ENCODE measurements at regions not wholly inside any gene's neighbourhood (a gene's known extent, or its start where the extent isn't known, plus 50 kb on each side); places are given as distances from the start of the nearest gene placed in this dataset.

- TF ChIP-seq, protein P1, sequence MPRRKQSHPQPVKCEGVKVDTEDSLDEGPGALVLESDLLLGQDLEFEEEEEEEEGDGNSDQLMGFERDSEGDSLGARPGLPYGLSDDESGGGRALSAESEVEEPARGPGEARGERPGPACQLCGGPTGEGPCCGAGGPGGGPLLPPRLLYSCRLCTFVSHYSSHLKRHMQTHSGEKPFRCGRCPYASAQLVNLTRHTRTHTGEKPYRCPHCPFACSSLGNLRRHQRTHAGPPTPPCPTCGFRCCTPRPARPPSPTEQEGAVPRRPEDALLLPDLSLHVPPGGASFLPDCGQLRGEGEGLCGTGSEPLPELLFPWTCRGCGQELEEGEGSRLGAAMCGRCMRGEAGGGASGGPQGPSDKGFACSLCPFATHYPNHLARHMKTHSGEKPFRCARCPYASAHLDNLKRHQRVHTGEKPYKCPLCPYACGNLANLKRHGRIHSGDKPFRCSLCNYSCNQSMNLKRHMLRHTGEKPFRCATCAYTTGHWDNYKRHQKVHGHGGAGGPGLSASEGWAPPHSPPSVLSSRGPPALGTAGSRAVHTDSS (tag by site-specific recombination; IDR thresholded peaks at IDR 0.05), result no peak
- TF ChIP-seq, protein P2, sequence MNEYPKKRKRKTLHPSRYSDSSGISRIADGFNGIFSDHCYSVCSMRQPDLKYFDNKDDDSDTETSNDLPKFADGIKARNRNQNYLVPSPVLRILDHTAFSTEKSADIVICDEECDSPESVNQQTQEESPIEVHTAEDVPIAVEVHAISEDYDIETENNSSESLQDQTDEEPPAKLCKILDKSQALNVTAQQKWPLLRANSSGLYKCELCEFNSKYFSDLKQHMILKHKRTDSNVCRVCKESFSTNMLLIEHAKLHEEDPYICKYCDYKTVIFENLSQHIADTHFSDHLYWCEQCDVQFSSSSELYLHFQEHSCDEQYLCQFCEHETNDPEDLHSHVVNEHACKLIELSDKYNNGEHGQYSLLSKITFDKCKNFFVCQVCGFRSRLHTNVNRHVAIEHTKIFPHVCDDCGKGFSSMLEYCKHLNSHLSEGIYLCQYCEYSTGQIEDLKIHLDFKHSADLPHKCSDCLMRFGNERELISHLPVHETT (tag by site-specific recombination; IDR thresholded peaks at IDR 0.05), result 0 out of 2 replicates have a peak, but pooled peaks have one; percentile 29
- TF ChIP-seq ZNF169 (tag by site-specific recombination; IDR thresholded peaks at IDR 0.05) (no peak), ZNF404 (tag by site-specific recombination; IDR thresholded peaks at IDR 0.05) (no peak), ZNF174 (tag by site-specific recombination; IDR thresholded peaks at IDR 0.05) (no peak), ZSCAN5A (tag by site-specific recombination; IDR thresholded peaks at IDR 0.05) (no peak), ZBTB7A (tag by site-specific recombination; IDR thresholded peaks at IDR 0.05; ENCODE audit: low read depth) (no peak), IKZF3 (tag by site-specific recombination; IDR thresholded peaks at IDR 0.05) (no peak), ZNF610 (tag by site-specific recombination; IDR thresholded peaks at IDR 0.05; ENCODE audit: borderline replicate concordance) (no peak), ZNF248 (tag by site-specific recombination; IDR thresholded peaks at IDR 0.05) (no peak), GLI4 (tag by site-specific recombination; IDR thresholded peaks at IDR 0.05) (no peak), ZNF76 (tag by site-specific recombination; IDR thresholded peaks at IDR 0.05; ENCODE audit: borderline replicate concordance, low read depth) (no peak), ZNF366 (tag by site-specific recombination; conservative IDR thresholded peaks at IDR 0.05) (peak; percentile 64), ZNF560 (tag by site-specific recombination; IDR thresholded peaks at IDR 0.05; ENCODE audit: borderline replicate concordance) (no peak)
- TF ChIP-seq, protein P3, sequence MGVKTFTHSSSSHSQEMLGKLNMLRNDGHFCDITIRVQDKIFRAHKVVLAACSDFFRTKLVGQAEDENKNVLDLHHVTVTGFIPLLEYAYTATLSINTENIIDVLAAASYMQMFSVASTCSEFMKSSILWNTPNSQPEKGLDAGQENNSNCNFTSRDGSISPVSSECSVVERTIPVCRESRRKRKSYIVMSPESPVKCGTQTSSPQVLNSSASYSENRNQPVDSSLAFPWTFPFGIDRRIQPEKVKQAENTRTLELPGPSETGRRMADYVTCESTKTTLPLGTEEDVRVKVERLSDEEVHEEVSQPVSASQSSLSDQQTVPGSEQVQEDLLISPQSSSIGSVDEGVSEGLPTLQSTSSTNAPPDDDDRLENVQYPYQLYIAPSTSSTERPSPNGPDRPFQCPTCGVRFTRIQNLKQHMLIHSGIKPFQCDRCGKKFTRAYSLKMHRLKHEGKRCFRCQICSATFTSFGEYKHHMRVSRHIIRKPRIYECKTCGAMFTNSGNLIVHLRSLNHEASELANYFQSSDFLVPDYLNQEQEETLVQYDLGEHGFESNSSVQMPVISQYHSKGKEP (tag by site-specific recombination; IDR thresholded peaks at IDR 0.05), result peak; percentile 45
Measured at GRCh38 chr12:107359382-107359781, 266.0 kb upstream of the CRY1 start (continued).

- H3K36me3 ChIP-seq (ENCODE audit: control insufficient read depth in 2 of 2, insufficient read depth in 1 of 2, low read length in 2 of 2), result no peaks in the 10 kb centered on the region
- no peak overlapping the region for H3K27ac ChIP-seq (ENCODE audit: extremely low read depth, low read depth, low read length)
- H3K4me1 ChIP-seq (ENCODE audit: control insufficient read depth, insufficient read depth, low read length), result peaks cover 4% of the 10 kb centered on the region; the same call in 1 of the 2 replicates
- H3K4me3 ChIP-seq (ENCODE audit: low read depth, low read length), result no peak overlapping the region
- TF ChIP-seq ZNF561 (tag by site-specific recombination; IDR thresholded peaks at IDR 0.05; ENCODE audit: borderline replicate concordance) (no peak), ZFP3 (tag by site-specific recombination; IDR thresholded peaks at IDR 0.05; ENCODE audit: low read depth) (peak; percentile 97)
- no peaks in the 10 kb centered on the region for H3K9me3 ChIP-seq (ENCODE audit: control insufficient read depth, insufficient read depth, low read depth, low read length)
- ChIA-PET CTCF (interaction anchor here (0.7 to 1.0 kb wide), 3 partner anchors 10 to 112 kb away, joined by 3 read pairs; no protein-coding TSS in a partner anchor), POLR2A (interaction anchor here (0.7 kb wide), 1 partner anchor 87 kb away, joined by 6 read pairs; no protein-coding TSS in a partner anchor)
Measured at GRCh38 chr12:107360033-107360432, 266.7 kb upstream of the CRY1 start.

GRCh38 chr12:107360482-107360881, 267.1 kb upstream of the CRY1 start:
- H3K27ac ChIP-seq (ENCODE audit: extremely low read depth, low read depth, low read length), result no peak overlapping the region
- ChIA-PET POLR2A (interaction anchor here (0.7 kb wide), 1 partner anchor 87 kb away, joined by 6 read pairs; no protein-coding TSS in a partner anchor), CTCF (interaction anchor here (0.7 to 1.0 kb wide), 2 partner anchors 9 to 228 kb away, joined by 3 to 4 read pairs; no protein-coding TSS in a partner anchor)
- H3K4me1 ChIP-seq (ENCODE audit: control insufficient read depth, insufficient read depth, low read length), result peaks cover 4% of the 10 kb centered on the region; the same call in 1 of the 2 replicates
- H3K36me3 ChIP-seq (ENCODE audit: control insufficient read depth in 2 of 2, insufficient read depth in 1 of 2, low read length in 2 of 2), result no peaks in the 10 kb centered on the region
- no peak overlapping the region for H3K4me3 ChIP-seq (ENCODE audit: low read depth, low read length)
- H3K9me3 ChIP-seq (ENCODE audit: control insufficient read depth, insufficient read depth, low read depth, low read length), result no peaks in the 10 kb centered on the region
- TF ChIP-seq KLF16 (tag by site-specific recombination; IDR thresholded peaks at IDR 0.05) (no peak), ZNF473 (tag by site-specific recombination; IDR thresholded peaks at IDR 0.05) (no peak), ZNF776 (tag by site-specific recombination; IDR thresholded peaks at IDR 0.05; ENCODE audit: borderline replicate concordance) (no peak), ZNF202 (tag by site-specific recombination; IDR thresholded peaks at IDR 0.05; ENCODE audit: borderline replicate concordance) (no peak), ZNF555 (tag by site-specific recombination; conservative IDR thresholded peaks at IDR 0.05) (no peak), ZNF529 (tag by site-specific recombination; IDR thresholded peaks at IDR 0.05; ENCODE audit: insufficient replicate concordance) (no peak), ZNF341 (tag by site-specific recombination; IDR thresholded peaks at IDR 0.05; ENCODE audit: low read depth) (no peak), TRIM28 (IDR thresholded peaks at IDR 0.05; ENCODE audit: borderline replicate concordance, low read length) (no peak), ZNF558 (tag by site-specific recombination; IDR thresholded peaks at IDR 0.05) (no peak), WT1 (tag by site-specific recombination; IDR thresholded peaks at IDR 0.05) (no peak), ZEB2 (tag by site-specific recombination; IDR thresholded peaks at IDR 0.05) (no peak), ZNF292 (tag by site-specific recombination; IDR thresholded peaks at IDR 0.05; ENCODE audit: borderline replicate concordance, low read depth) (no peak), SP2 (tag by site-specific recombination; IDR thresholded peaks at IDR 0.05) (no peak)
